ENCODE measurements at regions not wholly inside any gene's neighbourhood (a gene's known extent, or its start where the extent isn't known, plus 50 kb on each side); places are given as distances from the start of the nearest gene placed in this dataset.
"Not testable (repeated sequence)": the region's sequence is repeated elsewhere in the genome, so short reads cannot be mapped to it uniquely, and the experiment has no call there.

- not testable (repeated sequence) for TF ChIP-seq CTCF (IDR thresholded peaks at IDR 0.05; ENCODE audit: low read depth, low read length, poor library complexity, severe bottlenecking); EZH2phosphoT487 (IDR thresholded peaks at IDR 0.05; ENCODE audit: borderline replicate concordance, low read length)
These were observed 99.8 kb upstream of the IRX4 start for GRCh38 chr5:1982561-1982960.

Measured in DOHH2 (cell line).